Astrocyte of the spinal cord (primary cell): ENCODE measurements at regions not wholly inside any gene's neighbourhood (a gene's known extent, or its start where the extent isn't known, plus 50 kb on each side); places are given as distances from the start of the nearest gene placed in this dataset.
"Not testable (repeated sequence)": the region's sequence is repeated elsewhere in the genome, so short reads cannot be mapped to it uniquely, and the experiment has no call there.

Experiments used
- DNase-seq: peaks from one replicate; pipeline ENCODE4 v3.0.0; 2011; ENCODE audit warnings: low read depth, low spot score
- H3K4me3 ChIP-seq: 2 replicates; pipeline ENCODE4 v1.5.1; 2011; ENCODE audit warnings: low read depth, mild to moderate bottlenecking, low read length, moderate library complexity
- in situ Hi-C: cut with HindIII; loops from 2 replicates; pipeline ENCODE4 v1.10.0; 2017; ENCODE audit warnings: low sequenced_read_pairs
- TF ChIP-seq, protein P1 (sequence below): IDR thresholded peaks from 2 replicates; pipeline ENCODE4 v1.5.1; 2012; ENCODE audit warnings: low read depth, mild to moderate bottlenecking, low read length, inconsistent platforms

DNA sequence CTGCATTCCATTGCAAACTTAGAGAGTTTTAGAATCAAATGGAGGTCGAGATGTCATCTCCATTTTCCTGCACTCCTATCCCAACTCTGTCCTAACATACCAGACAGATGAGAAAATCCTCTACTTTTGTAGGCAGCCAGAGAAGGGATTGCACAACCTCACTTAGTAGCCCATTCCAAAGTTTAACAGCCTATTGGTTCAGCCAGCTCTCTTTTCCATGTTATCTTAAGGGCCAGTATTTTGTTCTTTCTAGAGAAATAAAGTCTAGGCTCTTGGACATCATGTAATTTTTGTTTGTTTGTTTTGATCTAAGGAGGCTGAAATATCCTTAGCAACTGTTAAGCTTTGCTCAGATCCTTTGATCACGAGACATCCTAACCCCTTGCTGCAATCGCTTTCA lies 173.0 kb downstream of the COX18 start:
- peak; percentile 73 for DNase-seq
- no peak overlapping the region for H3K4me3 ChIP-seq
- TF ChIP-seq, protein P1, sequence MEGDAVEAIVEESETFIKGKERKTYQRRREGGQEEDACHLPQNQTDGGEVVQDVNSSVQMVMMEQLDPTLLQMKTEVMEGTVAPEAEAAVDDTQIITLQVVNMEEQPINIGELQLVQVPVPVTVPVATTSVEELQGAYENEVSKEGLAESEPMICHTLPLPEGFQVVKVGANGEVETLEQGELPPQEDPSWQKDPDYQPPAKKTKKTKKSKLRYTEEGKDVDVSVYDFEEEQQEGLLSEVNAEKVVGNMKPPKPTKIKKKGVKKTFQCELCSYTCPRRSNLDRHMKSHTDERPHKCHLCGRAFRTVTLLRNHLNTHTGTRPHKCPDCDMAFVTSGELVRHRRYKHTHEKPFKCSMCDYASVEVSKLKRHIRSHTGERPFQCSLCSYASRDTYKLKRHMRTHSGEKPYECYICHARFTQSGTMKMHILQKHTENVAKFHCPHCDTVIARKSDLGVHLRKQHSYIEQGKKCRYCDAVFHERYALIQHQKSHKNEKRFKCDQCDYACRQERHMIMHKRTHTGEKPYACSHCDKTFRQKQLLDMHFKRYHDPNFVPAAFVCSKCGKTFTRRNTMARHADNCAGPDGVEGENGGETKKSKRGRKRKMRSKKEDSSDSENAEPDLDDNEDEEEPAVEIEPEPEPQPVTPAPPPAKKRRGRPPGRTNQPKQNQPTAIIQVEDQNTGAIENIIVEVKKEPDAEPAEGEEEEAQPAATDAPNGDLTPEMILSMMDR = no peak
- in situ Hi-C loops = no loop called here

DNA sequence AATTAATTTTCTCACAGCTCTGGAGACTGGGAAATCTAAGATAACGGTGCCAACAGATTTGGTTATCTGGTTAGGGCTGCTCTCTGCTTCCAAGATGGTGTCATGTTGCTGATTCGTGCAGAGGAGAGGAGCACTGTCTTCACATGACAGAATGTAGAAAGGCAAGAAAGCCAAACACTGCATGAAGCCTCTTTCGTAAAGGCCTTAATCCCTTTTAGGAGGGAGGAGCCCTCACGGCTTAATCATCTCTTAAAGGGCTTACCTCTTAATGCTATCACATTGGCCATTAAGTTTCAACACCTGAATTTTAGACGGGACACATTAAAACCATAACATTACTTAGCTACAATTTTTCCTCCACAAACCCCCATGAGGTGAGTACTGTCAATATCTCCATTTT lies 174.1 kb downstream of the COX18 start:
- H3K4me3 ChIP-seq = no peak overlapping the region
- TF ChIP-seq, protein P1 = no peak
- no peak for DNase-seq
- in situ Hi-C loops = no loop called here

DNA sequence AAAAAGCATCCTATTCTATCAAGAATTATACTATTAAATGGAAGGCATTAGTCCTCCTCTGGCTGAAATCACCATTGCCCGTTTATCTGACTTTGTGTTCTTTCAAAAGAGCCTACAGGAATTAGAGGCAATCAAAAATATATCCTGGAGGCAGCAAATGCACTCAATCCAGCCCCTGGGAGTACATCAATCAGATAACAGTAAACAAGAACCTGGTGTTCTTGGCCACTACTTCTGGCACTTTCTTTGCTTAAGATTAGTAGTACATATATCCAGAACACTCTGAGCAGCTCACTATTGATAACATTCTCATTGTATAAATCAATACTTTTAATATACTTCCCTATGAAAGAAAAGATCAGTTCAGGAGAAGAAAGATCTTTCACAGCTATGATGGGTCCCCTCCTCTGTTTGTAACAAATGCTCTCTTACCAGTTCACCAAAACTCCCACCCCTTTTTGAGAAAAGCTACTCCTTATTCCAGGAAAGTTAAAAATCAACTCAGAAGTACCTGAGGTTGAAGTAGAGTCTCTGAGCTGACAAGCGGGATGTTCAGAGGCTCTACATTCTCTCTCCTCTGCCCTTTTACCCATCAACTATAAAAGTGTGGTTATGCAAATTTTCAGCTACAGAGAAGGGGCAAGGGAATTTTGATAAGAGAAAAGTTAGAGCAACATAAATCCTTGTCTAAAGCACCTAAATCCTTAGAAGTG lies 176.0 kb downstream of the COX18 start:
- no peak for DNase-seq
- H3K4me3 ChIP-seq = no peak overlapping the region
- TF ChIP-seq, protein P1 = no peak
- in situ Hi-C loops = no loop called here

DNA sequence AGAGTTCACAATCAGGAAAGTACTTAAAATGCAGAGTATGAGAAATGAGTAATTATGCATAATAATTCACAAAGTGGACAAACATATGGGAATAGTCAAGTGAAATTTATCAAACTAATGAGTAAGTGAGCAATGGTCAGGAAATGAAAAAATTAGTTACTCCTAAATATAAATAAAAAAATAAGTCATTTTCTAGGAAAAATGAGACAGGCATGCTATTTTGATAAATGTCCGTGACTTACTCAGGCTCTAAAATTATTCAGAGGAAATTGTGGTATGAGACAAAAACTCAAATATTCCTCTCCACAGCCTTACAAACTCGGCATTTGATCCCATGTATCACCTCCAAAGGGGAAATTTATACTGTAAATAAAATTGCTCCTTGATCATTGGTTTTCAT lies 181.2 kb downstream of the COX18 start:
- TF ChIP-seq, protein P1 = no peak
- in situ Hi-C loops = no loop called here
- no peak overlapping the region for H3K4me3 ChIP-seq
- DNase-seq = no peak

DNA sequence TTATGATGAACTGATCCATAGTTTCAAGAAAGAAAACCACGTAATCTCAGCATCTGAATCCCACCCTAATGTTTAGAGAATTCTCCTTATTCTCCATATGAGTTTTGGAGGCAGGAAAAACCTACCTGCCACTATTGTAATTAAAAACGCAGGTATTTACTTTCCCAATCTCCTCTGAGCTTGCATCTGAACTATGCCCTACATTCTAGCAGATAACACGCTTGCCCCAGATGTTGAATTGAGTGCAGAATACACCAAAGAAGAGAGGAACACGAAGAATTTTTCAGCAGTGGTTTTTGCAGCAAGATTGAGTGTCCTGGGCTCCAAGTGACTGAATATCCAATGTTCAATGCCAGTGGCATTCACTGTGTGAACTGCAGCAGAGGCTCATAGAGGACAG lies 182.4 kb downstream of the COX18 start:
- H3K4me3 ChIP-seq = no peak overlapping the region
- no peak for DNase-seq
- in situ Hi-C loops = no loop called here
- TF ChIP-seq, protein P1 = no peak

DNA sequence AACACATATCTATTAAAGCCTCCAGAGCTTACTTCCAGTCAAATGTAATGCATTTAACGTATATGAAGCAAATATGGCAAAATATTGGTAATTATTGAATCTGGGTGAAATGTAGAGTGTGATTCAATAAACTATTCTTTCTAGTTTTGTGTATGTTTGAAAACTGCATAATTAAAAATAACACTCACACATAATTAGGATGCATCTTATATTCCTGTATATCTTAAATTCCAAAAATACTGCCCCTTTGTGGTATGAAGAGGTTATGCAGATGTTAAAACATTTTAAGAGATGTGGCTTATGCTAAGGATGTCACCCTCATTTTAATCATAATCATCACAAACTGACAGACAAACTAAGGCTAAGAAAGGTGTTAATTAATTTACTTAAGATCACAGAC lies 182.9 kb downstream of the COX18 start:
- in situ Hi-C loops = no loop called here
- H3K4me3 ChIP-seq = no peak overlapping the region
- DNase-seq = peak; percentile 15
- TF ChIP-seq, protein P1 = peak; percentile 31

DNA sequence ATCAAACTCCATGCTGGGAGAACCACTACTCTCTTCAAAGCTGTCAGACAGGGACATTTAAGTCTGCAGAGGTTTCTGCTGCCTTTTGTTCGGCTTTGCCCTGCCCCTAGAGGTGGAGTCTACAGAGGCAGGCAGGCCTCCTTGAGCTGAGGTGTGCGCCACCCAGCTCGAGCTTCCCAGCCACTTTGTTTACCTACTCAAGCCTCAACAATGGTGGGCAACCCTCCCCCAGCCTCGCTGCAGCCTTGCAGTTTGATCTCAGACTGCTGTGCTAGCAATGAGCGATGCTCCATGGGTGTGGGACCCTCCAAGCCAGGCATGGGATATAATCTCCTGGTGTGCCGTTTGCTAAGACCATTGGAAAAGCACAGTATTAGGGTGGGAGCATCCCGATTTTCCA lies 185.3 kb downstream of the COX18 start:
- in situ Hi-C loops, DNase-seq, H3K4me3 ChIP-seq: not testable (repeated sequence)
